SIG-M5 (cell line): ENCODE measurements at regions not wholly inside any gene's neighbourhood (a gene's known extent, or its start where the extent isn't known, plus 50 kb on each side); places are given as distances from the start of the nearest gene placed in this dataset.
"Not testable (repeated sequence)": the region's sequence is repeated elsewhere in the genome, so short reads cannot be mapped to it uniquely, and the experiment has no call there.

ENCODE experiments used
- DNase-seq: peaks from one replicate; lab custom pipeline; 2025; lab: John Stamatoyannopoulos, UW

DNA sequence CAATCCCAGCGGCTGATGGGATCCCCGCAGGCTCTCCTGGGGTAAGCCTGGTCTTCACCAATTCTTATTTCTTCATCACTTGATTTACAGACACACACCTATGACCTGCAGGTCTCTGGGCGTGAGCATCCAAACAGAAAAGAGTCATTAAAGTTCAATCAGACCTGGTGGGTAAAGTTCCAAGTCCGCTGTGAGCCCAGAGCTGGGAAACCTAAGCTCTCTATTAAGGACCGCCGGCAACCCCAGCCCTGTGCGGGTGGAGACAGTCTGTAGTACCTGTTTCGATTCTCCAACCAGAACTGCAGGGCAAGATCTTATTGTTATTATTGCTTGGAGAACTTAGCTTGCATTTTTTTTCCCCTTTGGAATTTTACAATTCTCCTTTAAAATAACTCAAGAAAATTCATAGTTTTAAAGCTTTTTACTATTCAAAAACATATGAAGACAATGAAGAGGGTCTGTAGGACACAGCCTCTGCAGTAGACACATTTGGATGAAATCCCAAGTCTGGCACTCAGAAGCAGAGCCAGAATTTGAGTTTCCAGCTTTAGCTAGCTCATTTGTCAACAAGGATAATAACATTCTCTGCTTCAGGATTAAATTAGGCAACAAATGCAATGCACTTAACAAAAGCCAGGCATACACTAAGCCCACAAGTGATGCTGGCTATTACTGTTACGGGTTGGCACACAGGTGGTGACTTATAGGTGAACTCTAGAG, 376.4 kb downstream of the INSIG2 start:
- no peak for DNase-seq

DNA sequence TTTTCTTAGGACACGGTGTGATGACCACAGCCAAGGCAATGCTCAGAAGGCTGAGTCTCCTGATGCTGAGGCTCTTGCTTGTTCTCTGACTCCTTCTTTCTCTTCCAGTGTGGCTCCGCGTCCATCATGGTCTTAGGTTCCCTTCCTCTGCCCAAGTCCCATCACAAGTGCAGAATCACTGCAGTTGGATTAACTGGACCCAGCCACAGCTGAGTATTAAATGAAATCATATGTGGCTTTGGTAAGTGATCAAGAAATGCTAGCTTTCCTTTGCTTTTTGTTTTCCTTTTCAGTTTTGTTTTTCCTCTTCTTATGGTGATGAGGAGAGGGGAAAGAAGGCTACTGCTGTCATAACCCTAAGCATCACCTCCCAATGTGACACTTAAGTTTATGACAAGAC, 375.8 kb downstream of the INSIG2 start:
- no peak for DNase-seq

DNA sequence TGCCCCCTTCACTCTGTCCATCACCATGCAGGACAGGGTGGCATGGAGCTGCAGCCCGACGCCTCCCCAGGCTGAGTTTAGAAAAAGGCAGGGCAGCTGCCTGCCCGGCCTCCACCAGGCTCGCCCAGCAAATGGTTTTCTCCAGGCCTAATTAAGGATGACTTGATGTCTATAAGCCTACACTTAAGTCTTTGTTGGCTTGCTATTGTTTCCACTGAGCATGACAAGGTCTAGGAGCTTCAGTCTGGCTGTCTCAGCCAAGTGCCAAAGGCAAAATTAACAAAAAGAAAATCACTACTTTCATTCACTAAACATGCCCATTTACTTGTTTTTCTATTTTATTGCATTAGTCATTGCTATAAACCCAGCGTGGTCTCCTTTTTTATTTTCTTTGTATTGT, 372.2 kb downstream of the INSIG2 start:
- no peak for DNase-seq

- DNase-seq: no peak
These were observed 371.2 kb downstream of the INSIG2 start for GRCh38 chr2:118459426-118459825.

DNA sequence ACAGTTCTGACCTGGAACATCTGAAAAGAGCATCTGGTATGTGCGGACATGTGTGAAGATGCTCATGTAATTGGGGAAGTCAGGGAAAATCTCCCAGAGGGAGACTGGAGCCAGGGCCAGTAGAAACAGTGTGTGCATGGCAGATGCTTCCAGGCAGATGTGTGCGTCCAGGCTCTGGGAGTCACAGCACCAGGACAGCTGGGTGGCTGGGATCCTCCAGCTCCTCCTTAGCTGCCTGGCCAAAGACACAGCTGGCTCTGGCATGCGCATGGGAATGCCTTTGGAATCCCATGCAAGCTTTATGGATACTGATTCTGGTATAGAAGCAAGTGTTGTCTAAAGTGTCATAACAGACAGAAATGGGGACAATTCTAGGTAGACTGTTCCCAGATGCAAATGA, 369.7 kb downstream of the INSIG2 start:
- no peak for DNase-seq

GRCh38 chr2:118449401-118449800, 361.1 kb downstream of the INSIG2 start:
- no peak for DNase-seq

DNA sequence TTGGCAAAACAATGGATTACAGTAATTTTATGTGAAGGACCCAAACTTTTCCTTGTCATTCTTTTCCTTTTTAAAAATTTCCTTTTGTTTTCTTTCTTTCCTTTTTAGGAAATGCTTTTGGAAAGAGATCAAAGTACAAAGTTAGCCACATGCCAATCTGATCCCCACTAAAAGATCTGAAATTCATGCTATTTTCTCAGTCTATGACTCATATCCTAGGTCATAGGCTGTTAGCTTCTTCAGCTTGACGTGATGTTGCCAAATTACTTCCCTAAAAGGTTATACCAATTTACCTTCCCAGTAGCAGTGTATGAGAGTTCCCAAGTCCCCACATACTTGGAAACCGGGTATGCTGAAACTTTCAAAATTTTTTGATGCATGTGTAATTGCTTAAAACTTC, 355.3 kb downstream of the INSIG2 start:
- DNase-seq: no peak

DNA sequence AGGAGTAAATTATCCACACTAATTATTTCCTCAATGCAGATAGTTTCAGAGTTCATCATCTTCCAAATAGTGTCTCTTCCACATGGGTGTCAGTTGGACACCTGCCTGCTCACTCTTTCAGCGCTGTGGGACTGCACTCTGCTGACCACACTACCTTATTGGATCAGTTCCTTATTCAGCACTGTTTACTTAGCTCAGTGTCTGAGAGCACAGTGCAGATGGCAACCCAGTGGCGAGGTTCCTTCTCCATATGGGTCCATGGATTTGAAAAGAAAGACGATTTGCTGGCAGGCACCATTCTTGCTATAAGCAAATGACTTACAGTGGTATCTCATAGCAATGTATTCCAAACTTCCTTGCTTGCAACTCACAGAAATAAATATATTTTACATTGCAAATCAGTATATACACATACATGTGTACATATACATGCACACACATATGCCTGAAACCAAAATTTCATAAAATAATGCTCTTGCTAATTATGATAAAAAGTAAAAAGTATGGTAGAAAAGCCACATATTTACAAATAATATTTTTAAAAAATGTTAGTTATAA, 354.8 kb downstream of the INSIG2 start:
- no peak for DNase-seq

DNA sequence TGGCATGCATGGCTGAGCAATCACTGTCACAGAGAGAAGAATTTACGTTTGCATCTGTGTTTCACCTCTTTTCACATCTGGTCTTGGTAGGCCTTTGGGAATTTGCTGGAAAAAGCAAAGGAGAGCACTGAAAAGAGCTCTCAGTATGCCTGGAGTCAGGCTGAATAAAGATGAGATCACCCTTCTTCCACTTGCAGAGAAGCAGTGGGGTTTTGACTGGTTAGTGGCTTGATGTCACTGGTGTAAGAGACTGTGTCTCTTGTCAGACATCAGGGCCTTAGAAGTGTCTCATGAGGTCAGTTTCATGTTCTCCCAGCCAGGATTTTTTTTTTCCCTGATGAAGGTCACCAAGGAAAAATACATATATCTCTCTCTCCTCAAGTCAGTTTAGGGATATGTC, 353.8 kb downstream of the INSIG2 start:
- no peak for DNase-seq

DNA sequence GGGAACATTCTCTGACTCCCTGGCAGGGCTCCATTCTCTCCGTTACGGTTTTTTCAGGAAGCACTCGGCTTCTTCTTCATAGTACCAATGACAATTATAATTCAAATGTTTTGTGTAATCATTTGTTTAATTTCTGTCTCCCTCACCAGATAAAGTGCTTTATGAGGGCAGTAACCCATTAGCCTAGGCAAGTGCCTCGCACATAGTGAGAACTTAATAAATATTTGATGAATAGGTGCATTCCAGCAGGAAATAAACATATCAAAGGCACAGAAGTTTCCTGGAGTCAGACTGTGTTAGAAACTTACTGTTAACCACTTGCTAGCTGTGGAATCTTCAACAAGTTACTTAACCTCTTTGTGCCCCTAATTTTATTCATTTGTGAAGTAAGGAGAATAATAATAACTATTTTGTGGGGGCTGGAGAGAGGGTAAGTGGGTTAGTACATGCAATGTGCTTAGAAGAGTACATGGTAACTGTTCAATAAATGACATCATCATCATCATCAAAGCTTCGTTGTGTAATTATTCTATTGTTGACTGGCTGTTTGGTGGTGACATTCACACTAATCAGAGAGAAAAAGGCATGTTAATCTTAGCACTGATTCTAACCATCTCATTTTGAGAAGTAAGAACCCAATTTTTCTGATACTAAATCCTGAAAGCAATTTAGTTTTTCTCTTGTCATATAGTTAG, 352.3 kb downstream of the INSIG2 start:
- no peak for DNase-seq

GRCh38 chr2:118437501-118437900, 349.2 kb downstream of the INSIG2 start:
- DNase-seq: no peak

GRCh38 chr2:118431997-118432396, 343.7 kb downstream of the INSIG2 start:
- no peak for DNase-seq

- no peak for DNase-seq
These were observed 343.3 kb downstream of the INSIG2 start for GRCh38 chr2:118431586-118431985.

DNA sequence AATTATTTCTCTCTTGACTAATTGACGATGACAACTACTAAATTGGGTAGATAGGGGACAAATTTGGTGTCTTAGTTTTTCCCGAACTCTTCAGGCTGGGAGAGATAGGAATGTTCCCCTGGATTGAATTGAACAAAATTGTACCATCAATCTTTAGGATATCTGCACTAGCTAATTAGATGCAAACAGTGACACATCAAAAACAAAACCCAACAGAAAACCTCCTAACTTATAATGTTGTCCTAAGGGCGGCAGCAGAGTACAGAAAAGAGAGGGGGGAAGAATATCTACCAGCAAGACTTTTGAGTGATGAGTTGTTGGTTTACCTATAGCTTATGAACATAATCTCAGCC, 342.9 kb downstream of the INSIG2 start:
- DNase-seq: no peak

DNA sequence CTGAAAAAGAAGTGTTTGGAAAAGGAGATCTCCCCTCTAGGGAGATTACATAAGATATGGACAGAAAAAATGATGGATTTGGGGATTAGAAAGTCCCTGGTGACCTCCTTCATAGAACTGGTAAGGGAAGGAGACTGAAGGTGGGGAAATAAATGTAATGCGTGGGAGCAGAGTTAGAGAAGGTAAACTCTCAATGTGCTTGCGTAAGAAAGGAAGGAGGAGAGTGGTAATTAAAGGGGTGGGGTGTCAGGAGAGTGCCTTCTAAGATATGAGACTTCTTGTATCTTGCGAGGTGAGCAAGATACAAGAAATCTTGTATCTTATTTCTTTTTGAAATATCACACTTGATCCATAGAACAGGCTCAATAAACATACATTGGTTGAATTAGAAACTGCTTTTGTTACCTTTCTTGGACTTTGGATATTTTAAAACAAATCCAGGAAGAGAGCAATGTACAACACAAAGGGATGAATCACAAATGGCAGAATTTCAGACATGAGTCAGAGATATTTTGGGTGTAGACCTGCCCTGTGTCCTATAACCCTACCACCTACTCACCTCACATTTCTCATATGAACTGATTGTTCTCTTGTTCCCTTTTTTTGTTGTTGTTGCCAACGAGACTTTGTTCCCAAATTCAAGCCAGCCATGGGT, 342.4 kb downstream of the INSIG2 start:
- DNase-seq: no peak

DNA sequence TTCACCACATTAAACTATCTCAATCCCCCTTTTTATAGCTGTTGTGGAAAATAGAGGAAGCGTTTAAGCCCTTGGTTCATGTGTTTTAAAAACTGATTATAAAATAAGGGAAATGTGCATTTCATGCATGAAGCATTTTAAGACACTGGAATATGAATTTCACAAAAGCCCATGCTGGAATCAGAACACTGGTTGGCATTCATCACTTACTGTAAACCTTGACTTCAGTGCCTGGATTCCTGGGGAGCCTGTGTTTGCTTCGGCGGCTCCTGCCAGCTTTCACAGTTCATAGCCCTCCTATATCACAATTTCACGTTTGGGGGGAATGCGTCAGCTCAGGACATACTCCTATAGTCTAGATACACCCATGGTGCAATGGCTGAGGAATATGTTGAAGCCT, 336.9 kb downstream of the INSIG2 start:
- no peak for DNase-seq

DNA sequence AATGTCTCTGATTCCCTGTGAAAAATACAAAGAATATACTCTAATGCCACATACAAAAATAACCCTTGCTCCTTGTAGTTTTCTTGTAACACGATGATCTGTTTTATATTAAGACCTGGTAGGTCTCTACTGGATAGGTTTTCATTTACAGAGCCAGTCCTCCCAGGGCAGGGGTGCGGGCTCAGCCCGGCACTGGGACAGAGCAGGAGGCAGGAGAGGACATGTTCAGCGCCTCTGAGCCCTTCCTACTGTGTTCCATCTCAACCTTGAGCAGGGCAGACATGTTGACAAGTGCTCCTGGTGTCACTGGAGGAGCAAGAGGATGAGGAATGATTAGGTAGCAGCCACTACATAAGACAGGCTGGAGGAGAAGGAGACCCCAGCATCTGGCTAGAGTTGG, 335.5 kb downstream of the INSIG2 start:
- no peak for DNase-seq

DNA sequence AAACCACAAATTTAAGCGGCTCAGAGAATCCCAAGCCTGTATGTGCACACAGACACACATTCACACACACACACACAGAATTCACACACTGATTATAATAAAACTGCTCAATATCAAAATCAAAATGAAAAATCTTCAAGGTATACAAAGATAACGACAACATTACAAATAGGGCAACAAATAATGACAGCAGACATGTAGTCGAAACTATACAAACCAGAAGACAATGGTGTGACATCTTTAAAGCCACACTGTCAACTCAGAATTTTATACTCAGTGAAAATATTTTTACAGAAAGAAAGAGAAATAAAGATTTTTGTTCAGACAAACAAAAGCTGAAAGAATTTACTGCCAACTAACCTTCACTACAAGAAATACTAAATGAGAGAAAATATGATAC, 333.4 kb downstream of the INSIG2 start:
- DNase-seq: no peak

- DNase-seq: no peak
These were observed 329.3 kb downstream of the INSIG2 start for GRCh38 chr2:118417406-118418120.

- DNase-seq: not testable (repeated sequence)
These were observed 326.9 kb downstream of the INSIG2 start for GRCh38 chr2:118415186-118415585.

DNA sequence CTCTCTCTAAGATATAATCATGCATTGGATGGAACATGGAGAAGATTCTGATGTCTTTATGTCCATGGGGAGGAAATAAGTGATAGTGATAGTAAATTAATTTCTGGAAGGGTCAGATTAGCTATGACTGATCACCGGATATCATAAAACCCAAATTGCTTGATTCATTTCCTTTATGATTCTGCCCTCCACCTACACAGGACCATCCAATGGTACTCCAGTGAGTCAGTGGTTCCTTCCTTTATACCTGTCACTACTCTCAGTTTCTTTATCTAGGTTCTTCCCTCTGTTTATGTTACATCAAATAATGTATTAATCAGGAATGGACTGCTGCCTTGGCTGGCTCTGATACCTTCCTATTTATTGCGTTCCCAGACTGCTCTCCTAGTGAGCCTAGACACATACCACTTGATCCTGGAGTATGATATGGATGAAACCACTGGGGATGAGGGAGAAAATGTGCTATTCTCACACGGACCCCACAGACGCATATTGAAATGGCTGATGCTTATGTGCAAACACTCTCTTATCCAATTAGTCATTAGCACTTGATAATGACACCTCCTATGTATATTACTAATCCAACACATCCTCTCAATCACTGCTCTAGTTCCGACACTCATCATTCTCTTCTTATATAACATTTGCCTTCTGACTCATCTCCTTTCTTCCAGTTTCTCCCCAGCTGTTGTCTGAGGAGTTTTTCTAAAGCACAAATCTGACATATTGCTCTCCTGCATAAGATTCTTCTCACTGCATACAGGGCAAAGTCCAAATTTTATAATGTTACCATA, 315.6 kb downstream of the INSIG2 start:
- DNase-seq: no peak

- no peak for DNase-seq
These were observed 300.5 kb downstream of the INSIG2 start for GRCh38 chr2:118388771-118389170.
